ENCODE measurements at regions not wholly inside any gene's neighbourhood (a gene's known extent, or its start where the extent isn't known, plus 50 kb on each side); places are given as distances from the start of the nearest gene placed in this dataset.

DNA sequence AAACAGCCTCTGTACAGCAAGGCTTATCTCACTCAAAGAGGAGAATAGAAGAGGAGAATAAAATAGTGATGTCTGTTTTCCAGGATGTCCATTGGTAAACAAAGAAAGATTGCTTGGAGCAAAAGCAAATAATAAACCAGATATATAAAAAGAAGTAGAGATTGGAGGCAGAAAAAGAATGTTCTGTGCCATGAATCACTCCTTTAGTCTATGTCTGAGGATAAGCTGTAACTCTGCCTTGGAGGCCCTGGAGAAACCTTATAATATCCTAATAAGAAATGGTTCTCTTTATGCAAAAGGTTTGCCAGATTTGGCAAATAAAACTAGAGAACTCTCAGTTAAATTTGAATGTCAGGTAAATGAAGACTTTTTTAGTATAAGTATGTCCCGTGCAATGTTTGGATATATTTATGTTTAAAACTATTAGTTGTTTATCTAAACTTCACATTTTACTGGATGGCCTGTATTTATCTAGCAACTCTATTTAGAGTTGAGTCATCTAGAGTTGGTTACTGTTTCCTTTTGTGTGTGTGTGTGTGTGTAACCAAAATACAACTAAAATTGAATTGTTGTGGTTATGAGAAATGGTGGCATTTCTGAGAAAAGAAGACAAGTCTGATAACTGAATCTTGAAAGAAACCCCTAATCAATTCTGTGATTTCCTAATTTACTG lies 510.3 kb upstream of the SETBP1 start:
- Histone ChIP-seq H3K27me3 (ENCODE audit: control insufficient read depth in 5 of 5, insufficient read depth in 4 of 5, low read length in 5 of 5) (no peaks in the 10 kb centered on the region), H3K9me3 (ENCODE audit: control insufficient read depth in 5 of 5, low read length in 5 of 5) (no peaks in the 10 kb centered on the region), H3K9ac (ENCODE audit: low read length in 5 of 5) (no peak overlapping the region), H3K4me3 (ENCODE audit: low read depth in 1 of 5, low read length in 5 of 5) (no peak overlapping the region), H3K4me1 (ENCODE audit: control insufficient read depth in 5 of 5, insufficient read depth in 5 of 5, low read length in 5 of 5) (no peaks in the 10 kb centered on the region), H3K27ac (ENCODE audit: low read depth, low read length) (no peak overlapping the region), H3K36me3 (ENCODE audit: control insufficient read depth in 5 of 5, insufficient read depth in 5 of 5, low read length in 5 of 5) (no peaks in the 10 kb centered on the region)

DNA sequence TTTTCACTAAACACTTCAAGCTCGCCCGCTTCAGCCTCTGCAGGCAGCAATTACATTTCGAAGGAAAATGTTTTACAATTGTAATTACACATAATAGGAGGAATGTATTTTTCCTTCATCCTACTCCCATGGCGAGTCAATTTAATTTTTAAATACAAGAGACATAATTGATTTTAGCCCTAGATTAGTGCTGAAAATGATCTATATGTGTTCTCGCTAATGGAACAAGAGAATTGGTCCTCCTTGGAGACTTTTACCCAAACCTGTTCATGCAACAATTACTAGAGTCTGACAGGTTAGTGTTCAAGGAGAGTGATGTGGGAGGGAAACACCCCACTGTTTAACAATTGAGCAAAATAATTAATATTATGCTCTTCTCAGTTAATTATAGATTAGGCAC lies 509.4 kb upstream of the SETBP1 start:
- Histone ChIP-seq H3K9ac (ENCODE audit: low read length in 5 of 5) (no peak overlapping the region), H3K4me3 (ENCODE audit: low read depth in 1 of 5, low read length in 5 of 5) (no peak overlapping the region), H3K27me3 (ENCODE audit: control insufficient read depth in 5 of 5, insufficient read depth in 4 of 5, low read length in 5 of 5) (no peaks in the 10 kb centered on the region), H3K4me1 (ENCODE audit: control insufficient read depth in 5 of 5, insufficient read depth in 5 of 5, low read length in 5 of 5) (no peaks in the 10 kb centered on the region), H3K9me3 (ENCODE audit: control insufficient read depth in 5 of 5, low read length in 5 of 5) (no peaks in the 10 kb centered on the region), H3K27ac (ENCODE audit: low read depth, low read length) (no peak overlapping the region), H3K36me3 (ENCODE audit: control insufficient read depth in 5 of 5, insufficient read depth in 5 of 5, low read length in 5 of 5) (no peaks in the 10 kb centered on the region)

DNA sequence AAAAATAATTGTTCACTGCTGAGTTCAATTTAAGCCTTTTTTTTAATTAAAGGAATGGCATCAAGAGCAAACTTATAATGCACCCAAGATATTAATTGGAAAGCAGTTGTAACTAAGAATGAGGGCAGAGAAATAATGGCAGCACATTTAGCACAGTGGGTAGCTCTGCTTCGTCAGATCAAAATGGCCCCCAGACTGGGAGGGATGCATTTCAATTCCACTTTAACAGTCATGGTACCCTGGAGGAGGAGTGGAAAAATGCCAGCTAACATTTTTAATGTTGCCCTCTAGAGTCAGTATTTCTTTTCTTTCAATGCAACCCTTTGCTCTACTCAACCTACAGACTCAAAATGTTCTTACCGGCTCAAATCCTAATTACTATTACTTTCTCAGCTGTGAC lies 504.8 kb upstream of the SETBP1 start:
- H3K36me3 ChIP-seq (ENCODE audit: control insufficient read depth in 5 of 5, insufficient read depth in 5 of 5, low read length in 5 of 5) = no peaks in the 10 kb centered on the region
- no peak overlapping the region for H3K27ac ChIP-seq (ENCODE audit: low read depth, low read length)
- H3K9me3 ChIP-seq (ENCODE audit: control insufficient read depth in 5 of 5, low read length in 5 of 5) = no peaks in the 10 kb centered on the region
- H3K4me1 ChIP-seq (ENCODE audit: control insufficient read depth in 5 of 5, insufficient read depth in 5 of 5, low read length in 5 of 5) = no peaks in the 10 kb centered on the region
- no peak overlapping the region for H3K9ac ChIP-seq (ENCODE audit: low read length in 5 of 5)
- no peak overlapping the region for H3K4me3 ChIP-seq (ENCODE audit: low read depth in 1 of 5, low read length in 5 of 5)
- no peaks in the 10 kb centered on the region for H3K27me3 ChIP-seq (ENCODE audit: control insufficient read depth in 5 of 5, insufficient read depth in 4 of 5, low read length in 5 of 5)

DNA sequence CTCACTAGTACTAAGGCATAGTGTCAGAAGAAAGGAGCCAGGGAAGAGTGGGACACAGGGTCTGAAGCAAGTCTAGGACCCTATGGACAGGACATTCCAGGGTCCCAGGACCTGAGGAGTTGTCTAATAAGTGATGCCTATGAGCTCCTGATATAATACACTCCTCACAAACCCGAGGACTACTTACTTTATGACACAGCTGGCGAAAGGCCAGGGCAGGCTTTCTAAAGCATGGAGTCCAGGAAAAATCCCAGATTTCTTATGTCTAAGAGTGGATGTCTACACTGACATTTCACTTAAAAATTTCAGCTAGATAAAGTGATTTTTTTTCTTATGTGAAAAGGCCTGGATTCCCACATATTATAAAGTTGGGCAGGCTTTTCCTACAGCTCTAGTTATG lies 502.2 kb upstream of the SETBP1 start:
- Histone ChIP-seq H3K27ac (ENCODE audit: low read depth, low read length) (no peak overlapping the region), H3K9me3 (ENCODE audit: control insufficient read depth in 5 of 5, low read length in 5 of 5) (no peaks in the 10 kb centered on the region), H3K27me3 (ENCODE audit: control insufficient read depth in 5 of 5, insufficient read depth in 4 of 5, low read length in 5 of 5) (no peaks in the 10 kb centered on the region), H3K4me3 (ENCODE audit: low read depth in 1 of 5, low read length in 5 of 5) (no peak overlapping the region), H3K4me1 (ENCODE audit: control insufficient read depth in 5 of 5, insufficient read depth in 5 of 5, low read length in 5 of 5) (no peaks in the 10 kb centered on the region), H3K36me3 (ENCODE audit: control insufficient read depth in 5 of 5, insufficient read depth in 5 of 5, low read length in 5 of 5) (no peaks in the 10 kb centered on the region), H3K9ac (ENCODE audit: low read length in 5 of 5) (no peak overlapping the region)

DNA sequence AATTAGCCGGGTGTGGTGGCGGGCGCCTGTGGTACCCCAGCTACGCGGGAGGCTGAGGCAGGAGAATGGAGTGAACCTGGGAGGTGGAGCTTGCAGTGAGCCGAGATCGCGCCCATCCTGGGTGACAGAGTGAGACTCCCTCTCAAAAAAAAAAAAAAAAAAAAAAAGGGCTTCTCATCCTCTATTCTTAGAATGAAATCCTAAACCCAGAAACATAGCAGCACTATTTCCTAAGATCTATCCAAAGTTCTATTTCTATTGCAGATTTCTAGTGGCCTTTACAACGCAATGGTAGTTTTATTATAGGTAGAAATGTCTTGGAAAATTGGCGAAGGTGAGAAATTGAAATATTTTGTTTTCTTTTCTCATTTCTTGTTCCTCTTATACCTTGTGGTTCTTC lies 501.0 kb upstream of the SETBP1 start:
- no peak overlapping the region for H3K9ac ChIP-seq (ENCODE audit: low read length in 5 of 5)
- no peak overlapping the region for H3K27ac ChIP-seq (ENCODE audit: low read depth, low read length)
- no peak overlapping the region for H3K4me3 ChIP-seq (ENCODE audit: low read depth in 1 of 5, low read length in 5 of 5)
- H3K9me3 ChIP-seq (ENCODE audit: control insufficient read depth in 5 of 5, low read length in 5 of 5) = no peaks in the 10 kb centered on the region
- no peaks in the 10 kb centered on the region for H3K36me3 ChIP-seq (ENCODE audit: control insufficient read depth in 5 of 5, insufficient read depth in 5 of 5, low read length in 5 of 5)
- no peaks in the 10 kb centered on the region for H3K27me3 ChIP-seq (ENCODE audit: control insufficient read depth in 5 of 5, insufficient read depth in 4 of 5, low read length in 5 of 5)
- H3K4me1 ChIP-seq (ENCODE audit: control insufficient read depth in 5 of 5, insufficient read depth in 5 of 5, low read length in 5 of 5) = no peaks in the 10 kb centered on the region

DNA sequence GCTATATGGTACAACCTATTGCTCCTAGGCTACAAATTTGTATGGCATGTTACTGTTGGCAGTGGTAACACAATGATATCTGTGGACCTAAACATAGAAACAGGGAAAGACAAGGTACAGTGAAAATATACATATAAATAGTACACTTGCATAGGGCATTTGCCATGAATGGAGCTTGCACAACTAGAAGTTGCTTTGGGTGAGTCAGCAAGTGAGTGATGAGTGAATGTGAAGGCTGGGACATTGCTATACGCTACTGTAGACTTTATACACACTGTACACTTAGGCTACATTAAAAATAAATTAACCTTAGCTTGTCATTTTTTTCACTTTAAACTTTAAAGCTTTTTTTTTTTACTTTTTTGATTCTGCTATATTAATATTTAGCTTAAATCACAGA lies 500.0 kb upstream of the SETBP1 start:
- no peak overlapping the region for H3K27ac ChIP-seq (ENCODE audit: low read depth, low read length)
- H3K4me1 ChIP-seq (ENCODE audit: control insufficient read depth in 5 of 5, insufficient read depth in 5 of 5, low read length in 5 of 5) = no peaks in the 10 kb centered on the region

DNA sequence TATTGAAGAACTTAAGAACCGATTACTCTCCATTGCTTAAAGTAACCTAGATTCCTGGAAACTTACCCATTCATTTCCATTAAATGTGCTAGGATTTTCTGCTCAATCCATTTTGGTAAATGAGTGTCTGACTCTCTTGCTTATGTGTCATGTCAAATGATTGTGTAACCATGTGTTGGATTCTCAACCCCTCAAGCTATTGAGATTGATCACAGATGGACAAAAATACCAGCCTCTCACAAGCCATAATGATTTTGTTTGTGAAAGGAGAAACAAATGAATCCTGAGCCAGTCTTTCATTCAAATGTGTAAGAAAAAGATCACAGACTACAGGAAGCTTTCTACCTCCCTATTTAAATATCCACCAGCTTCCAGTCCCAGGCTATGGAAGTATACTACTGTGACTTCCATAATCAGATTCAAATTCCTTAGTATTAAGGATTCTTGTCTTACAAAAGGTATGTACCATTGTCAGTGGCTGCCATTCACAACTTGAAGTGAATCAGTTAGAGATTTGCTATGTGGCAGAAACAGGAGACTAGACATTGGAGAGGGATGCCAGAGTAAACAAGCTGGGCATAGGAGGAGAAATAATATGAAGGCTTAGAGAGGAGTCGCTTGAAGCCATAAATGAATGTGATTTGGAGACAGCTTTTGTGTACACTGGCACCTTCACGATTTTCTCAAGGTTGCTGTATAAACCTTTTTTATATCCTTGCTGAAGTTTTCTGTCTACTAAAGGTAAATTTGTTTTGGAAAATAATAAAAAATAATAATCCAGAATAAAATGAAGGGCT lies 498.5 kb upstream of the SETBP1 start:
- no peak overlapping the region for H3K9ac ChIP-seq (ENCODE audit: low read length in 5 of 5)
- H3K9me3 ChIP-seq (ENCODE audit: control insufficient read depth in 5 of 5, low read length in 5 of 5) = no peaks in the 10 kb centered on the region
- H3K27ac ChIP-seq (ENCODE audit: low read depth, low read length) = no peak overlapping the region
- H3K4me1 ChIP-seq (ENCODE audit: control insufficient read depth in 5 of 5, insufficient read depth in 5 of 5, low read length in 5 of 5) = no peaks in the 10 kb centered on the region
- H3K36me3 ChIP-seq (ENCODE audit: control insufficient read depth in 5 of 5, insufficient read depth in 5 of 5, low read length in 5 of 5) = no peaks in the 10 kb centered on the region
- H3K27me3 ChIP-seq (ENCODE audit: control insufficient read depth in 5 of 5, insufficient read depth in 4 of 5, low read length in 5 of 5) = no peaks in the 10 kb centered on the region
- no peak overlapping the region for H3K4me3 ChIP-seq (ENCODE audit: low read depth in 1 of 5, low read length in 5 of 5)

More for the DNA sequence above, 500.0 kb upstream of the SETBP1 start:
- Histone ChIP-seq H3K4me3 (ENCODE audit: low read depth in 1 of 5, low read length in 5 of 5) (no peak overlapping the region), H3K9ac (ENCODE audit: low read length in 5 of 5) (no peak overlapping the region), H3K36me3 (ENCODE audit: control insufficient read depth in 5 of 5, insufficient read depth in 5 of 5, low read length in 5 of 5) (no peaks in the 10 kb centered on the region), H3K27me3 (ENCODE audit: control insufficient read depth in 5 of 5, insufficient read depth in 4 of 5, low read length in 5 of 5) (no peaks in the 10 kb centered on the region), H3K9me3 (ENCODE audit: control insufficient read depth in 5 of 5, low read length in 5 of 5) (no peaks in the 10 kb centered on the region)

DNA sequence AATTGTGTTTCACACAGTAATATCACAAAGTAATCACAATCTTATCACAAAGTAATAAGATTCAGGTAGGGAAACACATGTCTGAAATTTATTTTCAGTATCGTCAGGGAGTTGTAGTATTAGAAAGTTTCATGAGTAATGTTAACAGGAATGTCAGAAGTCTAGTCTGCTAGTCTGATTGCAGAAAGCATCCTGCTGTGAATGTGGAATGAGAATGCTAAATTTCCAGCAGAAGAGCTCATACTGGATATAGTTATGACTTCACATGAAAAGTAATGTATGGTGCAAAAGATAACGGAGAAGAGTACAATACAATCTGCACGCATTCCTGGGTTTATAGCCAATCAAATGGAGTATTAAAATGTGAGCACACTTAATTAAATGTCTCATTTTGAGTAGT lies 494.7 kb upstream of the SETBP1 start:
- no peak overlapping the region for H3K27ac ChIP-seq (ENCODE audit: low read depth, low read length)
- H3K4me3 ChIP-seq (ENCODE audit: low read depth in 1 of 5, low read length in 5 of 5) = no peak overlapping the region
- peaks cover 0 to 2% (median 0%) of the 10 kb centered on the region in 5 donors for H3K9me3 ChIP-seq (ENCODE audit: control insufficient read depth in 5 of 5, low read length in 5 of 5)
- H3K4me1 ChIP-seq (ENCODE audit: control insufficient read depth in 5 of 5, insufficient read depth in 5 of 5, low read length in 5 of 5) = no peaks in the 10 kb centered on the region
- no peaks in the 10 kb centered on the region for H3K36me3 ChIP-seq (ENCODE audit: control insufficient read depth in 5 of 5, insufficient read depth in 5 of 5, low read length in 5 of 5)
- no peak overlapping the region for H3K9ac ChIP-seq (ENCODE audit: low read length in 5 of 5)
- no peaks in the 10 kb centered on the region for H3K27me3 ChIP-seq (ENCODE audit: control insufficient read depth in 5 of 5, insufficient read depth in 4 of 5, low read length in 5 of 5)

DNA sequence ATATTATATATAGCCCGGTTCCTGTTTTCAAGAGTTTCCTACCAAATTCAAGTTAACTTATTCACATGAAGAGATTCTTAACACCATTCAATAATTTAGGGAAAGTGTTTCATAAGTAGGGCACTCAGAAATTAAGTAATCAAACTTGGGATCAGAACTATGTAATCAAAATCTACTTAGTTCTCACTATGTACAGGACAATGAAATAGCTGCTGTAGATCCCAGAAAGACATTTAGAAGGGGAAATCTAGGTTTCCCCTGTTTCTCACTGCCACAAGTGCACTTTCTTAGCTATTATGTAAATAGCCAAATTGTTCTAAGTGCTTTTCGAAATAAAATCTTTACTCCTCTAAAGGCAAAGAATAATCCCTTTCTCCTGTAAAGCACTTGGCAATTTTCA lies 493.6 kb upstream of the SETBP1 start:
- Histone ChIP-seq H3K36me3 (ENCODE audit: control insufficient read depth in 5 of 5, insufficient read depth in 5 of 5, low read length in 5 of 5) (no peaks in the 10 kb centered on the region), H3K4me3 (ENCODE audit: low read depth in 1 of 5, low read length in 5 of 5) (no peak overlapping the region), H3K9ac (ENCODE audit: low read length in 5 of 5) (no peak overlapping the region), H3K27me3 (ENCODE audit: control insufficient read depth in 5 of 5, insufficient read depth in 4 of 5, low read length in 5 of 5) (no peaks in the 10 kb centered on the region), H3K4me1 (ENCODE audit: control insufficient read depth in 5 of 5, insufficient read depth in 5 of 5, low read length in 5 of 5) (no peaks in the 10 kb centered on the region), H3K27ac (ENCODE audit: low read depth, low read length) (no peak overlapping the region), H3K9me3 (ENCODE audit: control insufficient read depth in 5 of 5, low read length in 5 of 5) (peaks cover 0 to 2% (median 0%) of the 10 kb centered on the region in 5 donors)

DNA sequence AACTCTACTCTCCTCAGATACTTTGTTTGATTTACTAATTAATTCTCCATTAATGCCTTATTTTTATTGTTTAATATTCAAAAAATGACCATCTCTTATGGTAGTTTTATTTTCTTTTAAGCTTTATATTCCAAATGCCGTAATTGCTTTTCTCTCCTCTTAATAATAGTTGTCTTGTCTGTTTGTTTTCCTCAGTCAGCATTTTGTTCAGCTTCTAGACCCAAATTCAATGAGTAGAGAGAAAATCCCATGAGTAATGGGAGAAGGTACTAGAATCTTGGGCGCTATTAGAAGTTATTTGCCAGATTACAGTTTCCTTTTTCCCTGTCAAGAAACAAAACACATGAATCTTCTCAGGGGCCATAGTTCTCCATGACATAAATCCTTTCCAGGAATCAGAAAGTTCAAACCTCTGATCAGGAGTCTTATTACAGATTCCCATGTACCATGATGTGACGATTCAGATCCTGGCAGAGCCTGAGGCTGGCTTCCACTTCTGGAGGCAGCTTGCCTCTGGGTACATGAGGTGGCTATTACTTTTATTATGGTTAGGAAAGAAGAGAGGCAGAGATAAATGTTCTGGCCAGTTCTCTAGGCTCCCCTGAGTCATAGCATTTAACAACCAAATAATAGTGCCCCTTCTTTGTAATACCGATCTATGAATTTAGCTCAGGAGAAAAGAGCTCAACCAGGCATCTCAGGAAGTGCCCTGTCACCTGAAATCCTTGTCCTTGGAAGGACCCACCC lies 485.1 kb upstream of the SETBP1 start:
- Histone ChIP-seq H3K27ac (ENCODE audit: low read depth, low read length) (no peak overlapping the region), H3K9ac (ENCODE audit: low read length in 5 of 5) (no peak overlapping the region), H3K4me3 (ENCODE audit: low read depth in 1 of 5, low read length in 5 of 5) (no peak overlapping the region), H3K36me3 (ENCODE audit: control insufficient read depth in 5 of 5, insufficient read depth in 5 of 5, low read length in 5 of 5) (no peaks in the 10 kb centered on the region), H3K4me1 (ENCODE audit: control insufficient read depth in 5 of 5, insufficient read depth in 5 of 5, low read length in 5 of 5) (no peaks in the 10 kb centered on the region), H3K9me3 (ENCODE audit: control insufficient read depth in 5 of 5, low read length in 5 of 5) (no peaks in the 10 kb centered on the region), H3K27me3 (ENCODE audit: control insufficient read depth in 5 of 5, insufficient read depth in 4 of 5, low read length in 5 of 5) (peaks cover 0 to 3% (median 0%) of the 10 kb centered on the region in 5 donors)

Data from subcutaneous abdominal adipose tissue (tissue), 5 donors.